Glutamatergic neuron (in vitro differentiated cells): ENCODE measurements at regions not wholly inside any gene's neighbourhood (a gene's known extent, or its start where the extent isn't known, plus 50 kb on each side); places are given as distances from the start of the nearest gene placed in this dataset.

Experiments used
- DNase-seq: peaks from one replicate; pipeline ENCODE4 v3.0.0; 2022
- H3K27ac Mint-ChIP-seq: one replicate; pipeline ENCODE4 v1.8.0; 2020; ENCODE audit warnings: mild to moderate bottlenecking, mixed read lengths, inconsistent platforms; ENCODE audit not compliant: unreplicated experiment
- H3K27me3 Mint-ChIP-seq: one replicate; pipeline ENCODE4 v1.8.0; 2020; ENCODE audit warnings: mild to moderate bottlenecking, moderate library complexity, mixed read lengths, inconsistent platforms; ENCODE audit not compliant: unreplicated experiment
- H3K36me3 Mint-ChIP-seq: one replicate; pipeline ENCODE4 v1.8.0; 2020; ENCODE audit warnings: mild to moderate bottlenecking, mixed read lengths, inconsistent platforms; ENCODE audit not compliant: unreplicated experiment
- H3K4me1 Mint-ChIP-seq: one replicate; pipeline ENCODE4 v1.8.0; 2020; ENCODE audit warnings: mild to moderate bottlenecking, low read depth, mixed read lengths, inconsistent platforms; ENCODE audit not compliant: unreplicated experiment
- H3K4me3 Mint-ChIP-seq: one replicate; pipeline ENCODE4 v1.8.0; 2020; ENCODE audit warnings: mild to moderate bottlenecking, mixed read lengths, inconsistent platforms; ENCODE audit not compliant: unreplicated experiment
- H3K9me3 Mint-ChIP-seq: one replicate; pipeline ENCODE4 v1.8.0; 2020; ENCODE audit warnings: mild to moderate bottlenecking, moderate library complexity, mixed read lengths, inconsistent platforms; ENCODE audit not compliant: unreplicated experiment
- TF ChIP-seq, protein P1 (sequence below): fragments of 200-600 bp; sonication (generic); IDR thresholded peaks from one replicate; pipeline ENCODE4 v1.5.0; 2021; ENCODE audit not compliant: partially characterized antibody, unreplicated experiment

DNA sequence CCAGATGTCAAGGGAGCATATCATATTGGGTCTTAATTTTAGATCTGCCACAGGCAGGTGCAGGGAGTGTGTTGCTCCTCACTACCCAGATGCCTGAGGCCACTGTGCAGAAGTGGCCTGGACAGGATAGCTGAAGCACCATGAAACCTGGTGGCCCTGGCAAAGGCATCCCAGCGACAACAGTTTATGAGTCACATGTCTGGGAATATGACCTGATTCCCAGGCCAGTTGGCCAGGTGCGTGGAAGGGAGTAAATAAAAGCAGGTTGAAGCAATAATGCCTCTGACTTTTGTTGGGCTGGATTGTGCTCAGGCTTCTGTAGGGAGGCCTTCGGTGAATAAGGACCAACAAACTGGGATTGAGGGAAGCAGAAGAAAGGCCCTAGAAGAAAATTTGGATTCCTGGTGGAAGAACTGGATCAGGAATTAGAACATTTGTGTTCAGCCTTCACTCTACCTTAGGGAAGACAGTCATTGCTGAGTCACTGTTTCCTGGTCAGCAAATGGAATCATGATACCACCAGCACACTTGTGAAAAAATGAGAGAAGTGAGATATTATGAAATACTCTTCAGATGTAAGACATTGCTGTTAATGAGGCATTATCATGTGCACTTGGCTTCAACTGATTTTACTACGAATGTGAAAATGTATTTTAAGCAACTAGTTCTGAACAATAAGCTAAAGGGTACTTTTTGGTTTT lies 78.4 kb upstream of the ZNF516 start:
- TF ChIP-seq, protein P1, sequence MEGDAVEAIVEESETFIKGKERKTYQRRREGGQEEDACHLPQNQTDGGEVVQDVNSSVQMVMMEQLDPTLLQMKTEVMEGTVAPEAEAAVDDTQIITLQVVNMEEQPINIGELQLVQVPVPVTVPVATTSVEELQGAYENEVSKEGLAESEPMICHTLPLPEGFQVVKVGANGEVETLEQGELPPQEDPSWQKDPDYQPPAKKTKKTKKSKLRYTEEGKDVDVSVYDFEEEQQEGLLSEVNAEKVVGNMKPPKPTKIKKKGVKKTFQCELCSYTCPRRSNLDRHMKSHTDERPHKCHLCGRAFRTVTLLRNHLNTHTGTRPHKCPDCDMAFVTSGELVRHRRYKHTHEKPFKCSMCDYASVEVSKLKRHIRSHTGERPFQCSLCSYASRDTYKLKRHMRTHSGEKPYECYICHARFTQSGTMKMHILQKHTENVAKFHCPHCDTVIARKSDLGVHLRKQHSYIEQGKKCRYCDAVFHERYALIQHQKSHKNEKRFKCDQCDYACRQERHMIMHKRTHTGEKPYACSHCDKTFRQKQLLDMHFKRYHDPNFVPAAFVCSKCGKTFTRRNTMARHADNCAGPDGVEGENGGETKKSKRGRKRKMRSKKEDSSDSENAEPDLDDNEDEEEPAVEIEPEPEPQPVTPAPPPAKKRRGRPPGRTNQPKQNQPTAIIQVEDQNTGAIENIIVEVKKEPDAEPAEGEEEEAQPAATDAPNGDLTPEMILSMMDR, result no peak
- H3K27ac Mint-ChIP-seq, result no peak overlapping the region
- peaks cover 14% of the 10 kb centered on the region for H3K36me3 Mint-ChIP-seq
- H3K9me3 Mint-ChIP-seq, result no peaks in the 10 kb centered on the region
- no peak overlapping the region for H3K4me3 Mint-ChIP-seq
- no peak for DNase-seq
- H3K4me1 Mint-ChIP-seq, result peaks cover 3% of the 10 kb centered on the region
- peaks cover 4% of the 10 kb centered on the region for H3K27me3 Mint-ChIP-seq

DNA sequence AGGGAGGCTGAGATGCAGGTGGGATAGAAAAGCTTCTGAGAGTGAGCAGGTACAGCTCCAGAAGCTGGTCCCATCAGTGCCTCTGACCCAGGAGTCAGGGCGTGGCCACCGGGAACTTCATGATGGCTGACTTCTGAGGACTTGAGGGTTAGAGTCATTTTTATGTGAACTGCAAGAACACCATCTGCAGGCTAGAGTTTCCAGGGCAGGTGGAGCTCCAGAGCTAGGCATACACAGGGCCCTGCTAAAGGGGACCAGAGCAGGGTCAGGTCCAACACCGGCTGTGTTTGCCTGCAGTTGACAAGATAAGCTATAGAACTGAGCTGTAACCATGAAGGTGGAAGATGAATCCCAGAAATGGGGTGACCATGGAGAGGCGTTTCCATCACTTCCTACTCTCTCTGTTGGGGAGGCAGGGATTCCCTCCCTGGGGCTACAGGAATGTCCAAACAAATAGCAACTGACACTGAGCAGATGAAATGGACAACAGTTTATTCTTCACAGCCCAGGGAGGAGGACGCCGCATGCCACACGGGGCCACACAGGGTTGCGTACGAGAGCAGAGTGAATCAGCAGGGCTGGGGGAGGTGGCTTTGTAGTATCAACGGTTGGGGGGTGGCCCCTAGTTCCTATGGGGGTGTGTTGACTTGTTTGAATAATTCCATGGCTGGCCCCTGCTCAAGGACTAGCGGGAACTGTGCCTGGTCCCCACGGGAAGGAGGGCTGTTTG lies 77.6 kb upstream of the ZNF516 start:
- no peak for DNase-seq
- Mint-ChIP-seq H3K27me3 (peaks cover 4% of the 10 kb centered on the region), H3K36me3 (peaks cover 14% of the 10 kb centered on the region), H3K4me3 (no peak overlapping the region), H3K4me1 (peaks cover 3% of the 10 kb centered on the region), H3K27ac (no peak overlapping the region), H3K9me3 (no peaks in the 10 kb centered on the region)
- TF ChIP-seq, protein P1, result no peak

DNA sequence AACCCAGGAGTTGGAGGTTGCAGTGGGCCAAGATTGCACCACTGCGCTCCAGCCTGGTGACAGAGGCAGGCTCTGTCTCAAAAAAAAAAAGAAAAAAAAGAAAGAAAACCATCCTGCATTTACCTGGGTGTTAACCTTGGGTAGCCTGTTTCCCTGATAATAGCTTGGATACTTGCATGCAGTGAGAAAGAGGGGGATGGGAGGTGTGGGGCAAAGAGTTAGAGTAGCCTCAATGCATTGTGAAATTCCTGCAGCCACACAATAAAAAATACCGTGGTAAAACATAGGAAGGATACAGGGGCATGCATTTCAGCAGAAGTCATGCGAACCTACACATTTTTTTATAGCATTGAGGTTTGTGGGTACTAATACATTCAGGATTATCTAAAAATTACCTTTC lies 76.6 kb upstream of the ZNF516 start:
- H3K4me1 Mint-ChIP-seq, result peaks cover 3% of the 10 kb centered on the region
- no peak overlapping the region for H3K27ac Mint-ChIP-seq
- no peak overlapping the region for H3K4me3 Mint-ChIP-seq

DNA sequence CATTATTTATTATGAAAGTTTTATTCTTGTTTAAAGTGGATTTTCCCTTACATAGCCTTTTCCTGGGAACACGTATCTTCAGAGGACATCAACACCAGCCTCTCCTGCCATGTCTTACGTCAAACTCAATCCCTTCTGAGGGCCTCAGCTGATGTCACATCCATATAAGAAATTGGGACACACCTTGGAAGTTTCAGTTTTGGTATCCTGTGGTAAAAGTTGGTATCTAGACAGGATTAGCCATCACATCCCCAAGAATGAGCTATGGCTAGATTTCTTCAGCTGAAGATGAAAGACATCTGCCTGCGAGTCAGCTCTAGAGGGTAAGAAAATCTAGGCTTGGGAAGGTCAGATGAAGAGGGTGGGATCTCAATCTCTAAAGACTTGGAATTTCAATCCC lies 75.8 kb upstream of the ZNF516 start:
- TF ChIP-seq, protein P1, result no peak
- DNase-seq, result no peak
- no peak overlapping the region for H3K27ac Mint-ChIP-seq
- H3K4me3 Mint-ChIP-seq, result no peak overlapping the region
- peaks cover 3% of the 10 kb centered on the region for H3K4me1 Mint-ChIP-seq
- peaks cover 19% of the 10 kb centered on the region for H3K36me3 Mint-ChIP-seq
- H3K9me3 Mint-ChIP-seq, result no peaks in the 10 kb centered on the region
- H3K27me3 Mint-ChIP-seq, result peaks cover 4% of the 10 kb centered on the region

More for the DNA sequence above, 76.6 kb upstream of the ZNF516 start:
- Mint-ChIP-seq H3K27me3 (peaks cover 4% of the 10 kb centered on the region), H3K36me3 (peaks cover 18% of the 10 kb centered on the region), H3K9me3 (no peaks in the 10 kb centered on the region)
- TF ChIP-seq, protein P1, result no peak
- DNase-seq, result no peak
